ENCODE measurements at regions not wholly inside any gene's neighbourhood (a gene's known extent, or its start where the extent isn't known, plus 50 kb on each side); places are given as distances from the start of the nearest gene placed in this dataset.

GRCh38 chr11:123314972-123315371, 115.1 kb upstream of the GRAMD1B start:
- TF ChIP-seq CTCF (IDR thresholded peaks at IDR 0.05) (no peak), POLR2A (IDR thresholded peaks at IDR 0.05) (no peak)

Data from prostate gland (tissue), 2 donors.